ENCODE measurements at regions not wholly inside any gene's neighbourhood (a gene's known extent, or its start where the extent isn't known, plus 50 kb on each side); places are given as distances from the start of the nearest gene placed in this dataset.

GRCh38 chr3:102238362-102238761, 196.5 kb upstream of the ZPLD1 start:
- no peaks in the 10 kb centered on the region for H3K79me2 ChIP-seq (ENCODE audit: control insufficient read depth, insufficient read depth, low read length)
- H3K4me2 ChIP-seq (ENCODE audit: insufficient read depth, low read length): no peak overlapping the region
- dilution Hi-C loops (cut with MboI; ENCODE audit: extremely low pct_ligation_motif_present, low sequenced_read_pairs) (no loop called here), intact Hi-C loops (cut with micrococcal nuclease) (loop anchor here (10.0 kb wide), 1 partner anchor 436 kb away; no protein-coding TSS in a partner anchor)
- no peaks in the 10 kb centered on the region for H3K9me1 ChIP-seq (replicated peaks; ENCODE audit: control insufficient read depth, extremely low read depth, insufficient read depth, low read length)
- FAIRE-seq (no peak), DNase-seq (ENCODE audit: low read depth, low spot score) (no peak)
- H3K9me3 ChIP-seq (replicated peaks; ENCODE audit: control insufficient read depth, insufficient read depth, low read length): no peaks in the 10 kb centered on the region
- H3K9ac ChIP-seq (replicated peaks; ENCODE audit: extremely low read depth, insufficient read depth, low read length): no peak overlapping the region
- no peaks in the 10 kb centered on the region for H3K36me3 ChIP-seq (ENCODE audit: control insufficient read depth in 2 of 2, extremely low read depth in 1 of 2, insufficient read depth in 2 of 2, low read length in 2 of 2)
- TF ChIP-seq EZH2 (IDR thresholded peaks at IDR 0.05; ENCODE audit: borderline replicate concordance, low read depth, low read length, severe bottlenecking): no peak
- no peak for TF ChIP-seq POLR2A (IDR thresholded peaks at IDR 0.05; ENCODE audit: low read depth, low read length)
- no peak for TF ChIP-seq GATA2 (IDR thresholded peaks at IDR 0.05; ENCODE audit: insufficient read depth, insufficient read length, low read depth, low read length)
- TF ChIP-seq MYC (IDR thresholded peaks at IDR 0.05; ENCODE audit: low read depth, low read length): no peak
- TF ChIP-seq MAX (IDR thresholded peaks at IDR 0.05; ENCODE audit: insufficient read depth, insufficient read length): no peak
- no peak for TF ChIP-seq JUN (IDR thresholded peaks at IDR 0.05; ENCODE audit: borderline replicate concordance, insufficient read depth, insufficient read length, low read depth)
- CTCF ChIA-PET: interaction anchor here (0.9 to 3.6 kb wide), 3 partner anchors 9 to 436 kb away, joined by 3 to 25 read pairs (median 5); no protein-coding TSS in a partner anchor
- H4K20me1 ChIP-seq (replicated peaks; ENCODE audit: control insufficient read depth, extremely low read depth, insufficient read depth, low read length): no peaks in the 10 kb centered on the region
- POLR2A ChIA-PET: no interaction called here
- H3K27me3 ChIP-seq (ENCODE audit: control insufficient read depth in 2 of 2, insufficient read depth in 2 of 2, low read length in 2 of 2): peaks cover 29 to 49% of the 10 kb centered on the region in 2 experiments
- H3K4me3 ChIP-seq (replicated peaks in 1 of 3; ENCODE audit: insufficient read depth in 1 of 3, low read depth in 1 of 3, low read length in 3 of 3): no peak overlapping the region
- H3K27ac ChIP-seq (ENCODE audit: insufficient read depth, low read depth, low read length): no peak overlapping the region
- H3K4me1 ChIP-seq (ENCODE audit: control insufficient read depth, extremely low read depth, insufficient read depth, low read length): no peaks in the 10 kb centered on the region
- H2AFZ ChIP-seq (ENCODE audit: low read depth, low read length): no peak overlapping the region
- BruUV-seq (replicated peaks): no TSS peak

- H3K27ac ChIP-seq (ENCODE audit: insufficient read depth, low read depth, low read length): no peak overlapping the region
- H2AFZ ChIP-seq (ENCODE audit: low read depth, low read length): no peak overlapping the region
- no peaks in the 10 kb centered on the region for H3K9me3 ChIP-seq (replicated peaks; ENCODE audit: control insufficient read depth, insufficient read depth, low read length)
- DNase-seq (ENCODE audit: low read depth, low spot score): no peak
- FAIRE-seq: no peak
- ChIA-PET POLR2A (no interaction called here), CTCF (interaction anchor here (3.0 kb wide), 1 partner anchor 11 kb away, joined by 25 read pairs; no protein-coding TSS in a partner anchor)
- H3K9ac ChIP-seq (replicated peaks; ENCODE audit: extremely low read depth, insufficient read depth, low read length): no peak overlapping the region
- dilution Hi-C loops (cut with MboI; ENCODE audit: extremely low pct_ligation_motif_present, low sequenced_read_pairs) (no loop called here), intact Hi-C loops (cut with micrococcal nuclease) (no loop called here)
- H4K20me1 ChIP-seq (replicated peaks; ENCODE audit: control insufficient read depth, extremely low read depth, insufficient read depth, low read length): no peaks in the 10 kb centered on the region
- H3K4me2 ChIP-seq (ENCODE audit: insufficient read depth, low read length): no peak overlapping the region
- H3K4me3 ChIP-seq (replicated peaks in 1 of 3; ENCODE audit: insufficient read depth in 1 of 3, low read depth in 1 of 3, low read length in 3 of 3): no peak overlapping the region
- peaks cover 25 to 32% of the 10 kb centered on the region in 2 experiments for H3K27me3 ChIP-seq (ENCODE audit: control insufficient read depth in 2 of 2, insufficient read depth in 2 of 2, low read length in 2 of 2)
- H3K9me1 ChIP-seq (replicated peaks; ENCODE audit: control insufficient read depth, extremely low read depth, insufficient read depth, low read length): no peaks in the 10 kb centered on the region
- TF ChIP-seq MAX (IDR thresholded peaks at IDR 0.05; ENCODE audit: insufficient read depth, insufficient read length) (no peak), EZH2 (IDR thresholded peaks at IDR 0.05; ENCODE audit: borderline replicate concordance, low read depth, low read length, severe bottlenecking) (no peak), POLR2AphosphoS5 (IDR thresholded peaks at IDR 0.05; ENCODE audit: insufficient read depth, low read depth, low read length) (no peak), GATA2 (IDR thresholded peaks at IDR 0.05; ENCODE audit: insufficient read depth, insufficient read length, low read depth, low read length) (no peak), FOS (IDR thresholded peaks at IDR 0.05; ENCODE audit: borderline replicate concordance, insufficient read depth, low read length) (no peak), MYC (IDR thresholded peaks at IDR 0.05; ENCODE audit: low read depth, low read length) (no peak), CTCF (IDR thresholded peaks at IDR 0.05; ENCODE audit: extremely low read depth in 1 of 2, insufficient read depth in 1 of 2, low read depth in 1 of 2, low read length in 2 of 2) (no peak), POLR2A (IDR thresholded peaks at IDR 0.05; ENCODE audit: low read depth, low read length) (no peak), JUN (IDR thresholded peaks at IDR 0.05; ENCODE audit: borderline replicate concordance, insufficient read depth, insufficient read length, low read depth) (no peak)
- H3K79me2 ChIP-seq (ENCODE audit: control insufficient read depth, insufficient read depth, low read length): no peaks in the 10 kb centered on the region
- H3K36me3 ChIP-seq (ENCODE audit: control insufficient read depth in 2 of 2, extremely low read depth in 1 of 2, insufficient read depth in 2 of 2, low read length in 2 of 2): no peaks in the 10 kb centered on the region
- no TSS peak for BruUV-seq (replicated peaks)
- H3K4me1 ChIP-seq (ENCODE audit: control insufficient read depth, extremely low read depth, insufficient read depth, low read length): no peaks in the 10 kb centered on the region
Measured at GRCh38 chr3:102240720-102241119, 194.1 kb upstream of the ZPLD1 start.
